Fibroblast of skin of right quadriceps (primary cell): ENCODE measurements at regions not wholly inside any gene's neighbourhood (a gene's known extent, or its start where the extent isn't known, plus 50 kb on each side); places are given as distances from the start of the nearest gene placed in this dataset.

Experiments
- DNase-seq: peaks from one replicate; pipeline ENCODE4 v3.0.0-alpha.2; 2013

DNA sequence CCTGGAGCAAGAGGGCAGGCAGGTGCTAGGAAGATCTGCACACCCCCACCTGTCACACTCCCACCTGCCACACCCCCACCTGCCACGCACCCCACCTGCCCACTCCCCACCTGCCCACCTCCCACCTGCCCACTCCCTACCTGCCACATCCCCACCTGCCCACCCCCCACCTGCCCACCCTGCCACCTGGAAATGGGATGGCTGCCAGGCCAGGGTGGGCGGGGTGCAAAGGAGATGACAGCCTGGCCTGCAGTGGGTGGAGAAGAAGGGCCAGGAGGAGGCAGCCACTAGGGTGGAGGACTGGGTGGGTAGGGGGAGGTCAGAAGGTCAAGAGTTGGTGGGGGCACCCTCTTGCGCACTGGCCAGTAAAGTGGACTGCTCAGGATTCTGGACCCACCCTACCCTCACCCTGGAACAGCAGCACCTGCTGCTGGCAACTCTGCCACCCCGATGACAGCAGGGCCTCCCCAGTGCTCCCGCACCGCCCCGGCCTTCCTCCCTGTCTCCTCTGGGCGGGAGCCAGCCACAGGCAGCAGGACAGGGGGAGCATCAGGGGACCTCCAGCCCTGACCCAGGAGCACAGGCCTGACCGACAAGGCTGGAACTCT lies 66.8 kb upstream of the NKX1-1 start:
- DNase-seq, result no peak

DNA sequence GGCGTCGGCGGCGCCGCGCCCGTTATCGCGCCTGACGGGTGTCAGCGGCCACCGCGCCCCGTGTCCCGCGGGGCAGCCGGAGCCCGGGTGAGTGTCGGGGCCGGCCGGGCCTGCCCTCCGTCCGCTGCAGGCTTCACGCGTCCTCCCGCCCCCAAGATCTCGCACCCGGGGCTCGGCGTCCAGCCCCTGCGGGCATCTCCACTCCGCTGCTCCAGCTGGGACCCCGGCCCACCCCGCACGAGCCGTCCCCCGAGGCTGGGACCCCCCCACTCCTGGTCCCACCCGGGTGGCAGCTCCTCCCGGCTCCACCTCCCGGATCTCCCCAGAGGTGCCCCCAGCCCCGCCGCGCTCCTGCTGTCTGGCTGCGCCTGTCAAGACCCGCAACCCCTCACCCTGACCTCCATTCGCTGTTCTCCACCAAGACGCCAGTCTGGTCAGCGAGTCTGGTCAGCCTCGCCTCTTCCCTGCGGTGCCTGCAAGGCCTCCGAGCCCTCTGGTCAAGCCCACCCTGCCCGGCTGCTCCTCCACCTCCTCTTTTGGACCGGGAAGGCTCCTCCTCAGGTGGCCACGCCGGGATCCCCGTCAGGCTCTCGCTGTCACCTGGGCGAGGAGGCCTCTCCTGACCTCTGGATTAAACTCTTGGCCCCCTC lies 66.0 kb upstream of the NKX1-1 start:
- no peak for DNase-seq

DNA sequence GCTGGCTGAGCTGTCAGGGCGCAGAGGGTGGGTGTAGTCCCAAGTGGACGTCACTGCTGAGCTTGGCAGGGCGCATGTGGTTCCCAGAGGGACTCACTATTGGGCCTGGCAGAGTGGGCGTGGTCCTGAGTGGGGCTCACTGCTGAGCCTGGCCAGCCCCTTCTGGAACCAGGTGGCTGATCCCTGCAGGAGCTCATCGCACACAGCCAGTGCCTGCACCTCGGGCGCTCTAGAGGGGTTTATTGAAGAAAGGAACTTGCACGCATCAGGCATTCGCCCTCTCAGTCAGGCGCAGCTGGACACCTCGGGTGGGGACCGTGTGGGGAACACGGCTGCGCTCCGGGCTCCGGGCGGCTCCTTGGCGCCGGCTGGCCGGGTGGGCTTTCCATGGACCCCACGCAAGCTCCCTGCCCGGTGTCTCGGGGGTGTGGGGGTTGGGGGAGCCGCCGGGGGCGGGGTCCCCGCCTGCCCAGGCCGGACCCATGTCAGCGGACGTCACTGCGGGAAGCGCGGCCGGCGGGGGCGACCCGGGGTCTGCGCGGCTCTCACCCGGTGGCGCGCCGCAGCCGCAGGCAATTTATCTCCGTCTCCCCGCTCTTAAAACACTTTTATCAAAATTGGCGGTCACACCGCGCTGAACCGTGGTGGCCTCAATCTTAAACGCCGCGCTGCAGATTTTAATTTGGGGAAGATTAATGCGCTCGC lies 65.4 kb upstream of the NKX1-1 start:
- DNase-seq, result no peak

DNA sequence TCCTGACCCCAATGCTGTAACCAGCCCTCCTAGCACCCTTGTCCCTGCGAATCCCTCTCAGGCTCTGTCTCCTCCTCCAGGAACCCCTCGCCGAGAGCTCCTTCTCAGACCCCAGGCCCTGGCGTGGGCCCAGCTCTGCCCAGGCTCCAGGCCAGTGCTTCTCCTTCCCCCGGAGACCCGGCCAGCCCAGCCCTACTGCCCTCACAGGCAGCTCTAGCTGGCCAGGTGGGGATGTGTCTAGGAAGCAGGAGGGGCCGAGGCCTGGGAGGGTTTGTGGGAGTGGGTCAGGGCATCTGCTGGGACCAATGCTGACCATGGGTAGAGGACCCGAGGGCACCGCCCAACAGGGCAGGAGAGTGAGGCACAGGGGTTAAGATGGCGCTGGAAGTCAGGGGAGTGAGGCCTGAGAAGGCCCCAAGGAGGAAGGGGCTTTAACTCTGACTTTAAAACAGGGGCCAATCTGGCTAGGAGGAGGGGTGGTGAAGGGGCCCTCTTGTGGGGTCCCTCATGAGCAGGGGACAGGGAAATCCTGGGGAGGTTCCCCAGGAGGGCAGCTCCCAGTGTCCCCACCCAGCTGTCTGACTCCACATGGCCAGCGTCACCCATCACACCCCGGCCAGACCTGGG lies 64.7 kb upstream of the NKX1-1 start:
- DNase-seq, result no peak

GRCh38 chr4:1470393-1470670 lies 64.1 kb upstream of the NKX1-1 start:
- no peak for DNase-seq

DNA sequence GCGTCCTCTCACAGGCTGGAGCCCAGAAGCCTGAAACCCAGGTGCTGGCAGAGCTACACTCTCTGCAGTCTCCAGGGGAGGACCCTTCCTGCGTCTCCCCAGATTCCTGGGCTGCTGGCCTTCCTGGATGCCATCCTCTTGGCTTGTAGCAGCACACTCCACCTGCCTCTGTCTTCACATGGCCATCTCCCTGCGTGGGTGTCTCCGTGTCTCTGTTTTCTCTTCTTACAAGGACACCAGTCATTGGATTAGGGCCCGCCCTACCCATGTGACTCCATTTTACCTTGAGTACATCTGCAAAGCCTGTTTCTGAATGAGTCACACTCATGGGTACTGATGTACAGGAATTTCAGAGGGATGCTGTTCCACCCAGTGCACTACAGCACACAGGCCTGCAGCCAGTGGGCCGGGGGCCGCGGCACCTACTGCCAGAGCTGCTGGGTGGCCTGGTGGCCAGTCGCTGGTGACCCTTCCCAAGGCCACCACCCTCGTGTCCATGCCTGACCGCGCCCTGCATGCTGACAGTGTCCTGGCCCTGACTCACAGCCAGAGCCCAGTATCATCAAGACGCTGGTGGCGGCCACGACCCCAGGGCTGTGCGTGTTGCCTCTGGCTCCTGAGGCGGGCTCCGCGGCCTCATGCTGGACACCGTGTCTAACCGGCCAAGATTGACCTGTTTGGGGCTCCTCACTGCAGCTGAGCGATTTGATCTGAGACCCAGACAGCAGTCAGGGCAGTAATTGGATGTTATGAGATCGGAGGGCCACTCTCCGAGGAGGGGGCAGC lies 63.6 kb upstream of the NKX1-1 start:
- DNase-seq, result no peak

GRCh38 chr4:1469043-1469442 lies 62.8 kb upstream of the NKX1-1 start:
- no peak for DNase-seq

DNA sequence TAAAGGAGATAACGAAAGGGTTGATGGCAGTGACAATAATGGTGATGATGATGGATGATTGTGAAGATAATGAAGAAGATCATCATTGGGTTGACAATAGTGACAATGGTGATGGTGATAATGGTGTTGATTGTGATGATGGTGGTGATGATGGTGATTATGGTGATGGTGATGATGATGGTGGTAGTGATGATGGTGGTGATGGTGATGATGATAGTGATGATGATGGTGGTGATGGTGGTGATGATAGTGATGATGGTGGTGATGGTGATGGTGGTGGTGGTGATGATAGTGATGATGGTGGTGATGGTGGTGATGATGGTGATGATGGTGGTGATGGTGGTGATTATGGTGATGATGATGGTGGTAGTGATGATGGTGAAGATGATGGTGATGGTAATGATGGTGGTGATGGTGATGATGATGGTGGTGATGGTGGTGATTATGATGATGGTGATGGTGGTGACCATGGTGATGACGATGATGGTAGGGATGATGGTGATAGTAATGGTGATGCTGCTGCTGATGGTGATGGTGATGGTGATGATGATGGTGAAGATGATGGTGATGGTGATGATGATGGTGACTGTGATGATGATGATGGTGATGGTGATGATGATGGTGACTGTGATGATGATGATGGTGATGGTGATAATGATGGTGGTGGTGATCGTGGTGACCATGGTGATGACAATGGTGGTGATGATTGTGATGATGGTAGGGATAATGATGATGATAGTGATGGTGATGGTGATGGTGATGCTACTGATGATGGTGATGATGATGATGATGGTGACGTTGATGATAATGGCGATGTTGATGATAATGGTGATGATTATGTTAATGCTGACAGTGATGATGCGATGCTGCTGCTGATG lies 61.6 kb upstream of the NKX1-1 start:
- DNase-seq, result no peak

DNA sequence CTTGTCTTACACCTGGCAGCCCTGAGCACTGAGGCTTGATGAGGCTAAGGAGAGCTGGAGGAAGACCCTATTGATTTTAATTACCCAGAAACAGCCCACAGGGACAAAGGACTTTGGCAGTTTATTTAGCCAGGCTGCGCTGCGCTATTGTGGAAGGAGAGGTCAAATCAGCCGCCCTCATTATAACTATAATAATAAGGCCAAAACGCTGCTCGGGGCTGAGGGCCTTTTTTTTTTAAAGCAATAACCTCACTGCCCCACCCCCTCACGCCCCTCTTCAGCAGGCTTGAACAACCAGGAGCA lies 60.6 kb upstream of the NKX1-1 start:
- no peak for DNase-seq

DNA sequence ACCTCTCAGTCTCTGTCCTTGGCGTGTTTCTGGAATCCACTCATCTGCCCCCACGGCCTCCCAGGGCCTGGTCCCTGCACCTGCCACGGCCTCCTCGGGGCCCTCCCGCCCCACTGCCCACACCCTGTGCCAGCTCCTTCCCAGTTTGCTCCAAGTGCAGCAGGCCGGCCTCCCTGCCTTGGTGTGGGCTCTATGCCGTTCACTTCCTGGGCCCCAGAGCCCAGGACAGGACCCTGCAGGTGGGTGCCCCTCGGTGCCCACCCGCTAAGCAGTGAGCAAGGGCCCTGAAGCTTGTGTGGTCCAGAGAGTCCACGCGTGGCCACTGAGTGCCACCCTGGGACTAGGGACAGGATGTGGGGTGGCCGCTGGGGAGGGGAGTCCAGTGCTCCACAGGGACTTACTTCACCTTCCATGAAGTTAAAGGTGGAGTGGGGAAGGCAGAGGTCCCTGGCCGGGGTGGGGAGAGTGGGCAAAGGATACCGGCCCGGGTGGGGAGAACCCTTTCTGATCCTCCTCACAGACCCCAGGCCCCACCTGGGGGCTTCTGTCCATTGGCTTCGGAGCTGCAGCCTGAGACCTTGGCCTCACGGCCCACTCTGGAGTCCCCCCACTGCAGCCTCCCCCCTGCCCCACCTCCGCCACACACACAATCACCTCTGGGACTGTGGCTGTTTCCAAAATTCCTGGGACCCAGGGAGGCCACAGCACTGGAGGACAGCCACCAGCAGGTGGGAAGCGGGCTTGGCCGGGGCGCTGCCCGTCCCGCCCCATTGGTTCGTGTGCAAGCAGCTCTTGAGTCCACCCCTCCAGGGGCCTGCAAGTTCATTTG lies 60.0 kb upstream of the NKX1-1 start:
- no peak for DNase-seq

DNA sequence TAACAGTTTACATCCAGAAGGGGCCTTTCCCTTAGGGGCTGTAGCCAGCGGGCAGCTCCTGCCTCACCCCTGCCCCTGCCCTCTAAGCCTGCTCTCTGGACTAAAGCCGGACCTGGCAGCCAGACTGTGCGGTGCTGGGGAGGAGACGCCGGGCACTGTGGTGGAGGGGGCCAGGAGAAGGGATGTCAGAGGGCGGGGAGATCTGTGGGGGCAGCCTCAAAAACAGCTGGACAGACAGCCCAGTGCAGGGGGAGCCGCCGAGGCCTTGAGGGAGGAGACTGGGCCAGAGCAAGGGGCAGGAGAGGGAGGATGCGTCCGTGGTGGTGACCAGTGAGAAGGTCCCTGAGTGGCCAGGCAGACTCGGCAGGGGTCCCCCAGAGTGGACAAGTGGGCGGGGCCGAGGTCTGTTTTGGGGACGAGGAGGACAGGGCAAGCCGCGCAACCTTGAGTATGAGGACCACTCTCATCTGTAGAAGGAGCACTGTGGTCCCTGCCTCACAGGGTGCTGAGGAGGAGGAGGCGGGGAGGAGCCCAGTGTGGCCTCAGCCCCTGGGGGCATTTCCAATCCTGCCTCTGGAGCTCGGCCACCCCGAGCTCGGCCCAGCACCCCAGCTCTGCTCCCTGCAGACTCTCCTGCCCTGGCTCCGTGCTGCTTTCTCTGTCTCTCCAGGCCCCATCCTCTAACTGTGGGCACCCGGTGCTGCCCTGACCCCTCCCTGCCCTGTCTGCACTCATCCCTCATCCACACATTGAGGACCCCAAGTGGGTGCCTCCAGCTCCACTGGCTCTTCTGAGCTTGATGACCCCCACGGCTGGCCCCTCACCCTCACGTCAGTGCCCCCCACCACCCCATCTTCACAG lies 59.2 kb upstream of the NKX1-1 start:
- no peak for DNase-seq

DNA sequence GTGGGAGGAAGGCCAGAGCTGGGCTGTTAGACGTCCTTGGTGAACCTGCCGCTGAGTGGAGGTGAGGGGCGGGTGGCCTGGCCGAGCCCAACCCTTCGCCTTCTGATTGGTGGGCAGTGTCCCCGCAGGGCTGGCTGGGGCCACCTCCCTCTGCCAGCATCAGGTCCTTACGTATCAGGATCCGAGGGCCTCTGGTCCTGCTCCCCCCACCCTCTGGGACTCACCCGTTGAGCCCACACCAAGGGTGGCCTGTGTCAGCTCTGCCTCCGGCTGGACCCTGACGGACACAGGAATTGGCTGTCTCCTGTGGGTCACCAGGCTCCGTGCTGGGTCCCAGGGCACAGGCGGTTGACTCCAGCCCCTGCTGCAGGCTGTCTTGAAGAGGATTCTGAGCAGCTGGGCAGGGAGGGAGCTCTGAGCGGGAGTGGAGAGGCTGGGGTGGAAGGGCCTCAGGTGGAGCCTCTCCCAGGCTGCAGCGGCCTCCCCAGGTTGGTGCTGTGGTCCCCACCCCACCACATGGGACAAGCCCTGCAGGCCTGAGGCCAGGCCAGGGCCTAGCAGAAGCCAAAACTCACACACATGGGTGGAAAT lies 58.4 kb upstream of the NKX1-1 start:
- no peak for DNase-seq

GRCh38 chr4:1463927-1464540 lies 57.8 kb upstream of the NKX1-1 start:
- DNase-seq, result no peak

DNA sequence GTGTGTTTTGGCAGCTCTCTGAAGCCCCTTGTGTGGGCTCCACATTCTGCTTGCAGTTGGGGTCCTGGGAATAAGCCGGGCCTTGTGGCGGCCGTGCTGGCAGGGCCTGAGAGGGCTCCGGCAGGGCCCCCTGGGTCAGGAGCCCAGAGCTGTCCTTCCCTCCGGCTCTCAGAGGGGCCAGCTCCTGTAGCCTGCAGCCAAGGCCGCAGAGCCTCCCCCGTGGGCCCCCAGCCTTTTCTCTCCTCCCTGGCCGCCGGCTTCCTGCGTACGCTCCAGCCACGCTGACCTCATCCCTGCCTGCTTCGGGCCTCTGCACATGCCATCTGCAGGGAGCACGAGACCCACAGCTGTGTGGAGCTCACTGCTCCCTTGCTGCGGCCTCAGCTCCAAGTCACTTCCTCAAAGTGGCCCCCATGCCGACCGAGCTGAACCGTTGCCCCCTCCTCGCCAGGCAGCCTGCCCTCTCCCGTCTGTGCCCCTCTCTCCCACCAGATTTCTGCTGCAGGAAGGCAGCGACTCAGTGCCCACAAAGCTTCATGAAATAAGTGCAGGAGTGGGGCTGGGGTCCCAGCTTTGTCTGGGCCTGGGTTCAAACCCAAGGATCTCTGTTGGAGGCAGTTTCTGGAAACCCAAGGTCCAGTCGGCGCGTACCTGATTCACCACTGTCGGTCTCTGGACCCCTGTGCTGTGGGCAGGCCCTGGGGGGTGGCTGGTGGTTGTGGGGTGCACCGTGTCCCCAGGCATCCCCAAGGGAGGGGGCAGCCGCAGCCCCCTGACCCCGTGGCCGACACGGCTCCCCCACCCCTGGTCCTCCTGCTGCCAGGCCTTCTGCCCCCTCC lies 57.1 kb upstream of the NKX1-1 start:
- DNase-seq, result no peak

DNA sequence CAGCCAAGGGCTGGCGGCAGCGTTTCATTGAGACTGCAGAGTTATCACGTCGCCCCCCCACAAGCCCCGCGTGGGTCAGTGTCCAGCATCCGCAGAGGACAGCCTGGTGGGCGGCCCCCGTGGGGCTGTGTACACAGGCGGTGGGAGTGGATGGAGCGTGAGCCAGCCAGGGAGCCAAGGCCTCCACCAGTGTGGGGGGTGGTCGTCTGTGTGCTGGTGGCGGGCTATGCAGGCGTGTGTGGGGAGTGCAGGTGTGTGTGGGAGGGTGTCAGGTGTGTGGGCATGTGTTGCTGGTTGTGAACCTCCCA lies 56.5 kb upstream of the NKX1-1 start:
- no peak for DNase-seq

DNA sequence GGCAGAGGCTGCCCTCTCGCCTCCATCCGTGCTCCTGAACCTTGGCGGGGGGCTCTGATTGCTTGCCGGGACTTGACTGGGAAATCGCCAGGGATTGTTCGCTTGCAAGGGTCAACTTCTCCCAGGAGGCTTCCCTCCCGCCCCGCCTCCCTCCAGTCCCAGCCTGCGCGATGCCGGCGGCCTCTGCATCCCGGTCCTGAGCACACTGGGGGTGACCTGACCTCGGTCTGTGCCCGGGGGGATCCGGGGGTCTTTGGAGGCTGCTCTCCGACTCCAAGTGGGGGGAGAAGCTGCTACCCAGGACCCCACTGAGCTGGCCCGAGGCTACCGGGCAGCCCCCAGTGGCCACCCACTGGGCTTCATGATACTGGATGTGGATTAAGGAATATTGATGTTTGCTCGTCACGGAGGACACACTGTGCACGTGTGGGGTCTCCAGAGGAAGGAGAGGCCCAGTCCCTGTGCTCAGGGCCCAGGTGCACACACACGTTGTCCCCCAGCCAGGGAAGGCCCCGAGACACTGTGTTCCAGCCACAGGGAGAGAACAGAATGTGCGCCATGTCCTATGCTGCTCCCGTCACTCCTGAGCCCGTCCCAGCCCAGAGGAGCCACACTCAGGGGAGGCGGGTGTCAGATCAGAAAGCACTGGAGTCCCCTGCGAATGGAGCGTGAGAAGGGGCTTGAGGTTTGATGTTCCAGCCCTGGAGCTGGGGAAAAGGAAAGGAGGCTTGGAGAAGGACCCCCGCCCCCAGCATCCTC lies 55.9 kb upstream of the NKX1-1 start:
- no peak for DNase-seq

DNA sequence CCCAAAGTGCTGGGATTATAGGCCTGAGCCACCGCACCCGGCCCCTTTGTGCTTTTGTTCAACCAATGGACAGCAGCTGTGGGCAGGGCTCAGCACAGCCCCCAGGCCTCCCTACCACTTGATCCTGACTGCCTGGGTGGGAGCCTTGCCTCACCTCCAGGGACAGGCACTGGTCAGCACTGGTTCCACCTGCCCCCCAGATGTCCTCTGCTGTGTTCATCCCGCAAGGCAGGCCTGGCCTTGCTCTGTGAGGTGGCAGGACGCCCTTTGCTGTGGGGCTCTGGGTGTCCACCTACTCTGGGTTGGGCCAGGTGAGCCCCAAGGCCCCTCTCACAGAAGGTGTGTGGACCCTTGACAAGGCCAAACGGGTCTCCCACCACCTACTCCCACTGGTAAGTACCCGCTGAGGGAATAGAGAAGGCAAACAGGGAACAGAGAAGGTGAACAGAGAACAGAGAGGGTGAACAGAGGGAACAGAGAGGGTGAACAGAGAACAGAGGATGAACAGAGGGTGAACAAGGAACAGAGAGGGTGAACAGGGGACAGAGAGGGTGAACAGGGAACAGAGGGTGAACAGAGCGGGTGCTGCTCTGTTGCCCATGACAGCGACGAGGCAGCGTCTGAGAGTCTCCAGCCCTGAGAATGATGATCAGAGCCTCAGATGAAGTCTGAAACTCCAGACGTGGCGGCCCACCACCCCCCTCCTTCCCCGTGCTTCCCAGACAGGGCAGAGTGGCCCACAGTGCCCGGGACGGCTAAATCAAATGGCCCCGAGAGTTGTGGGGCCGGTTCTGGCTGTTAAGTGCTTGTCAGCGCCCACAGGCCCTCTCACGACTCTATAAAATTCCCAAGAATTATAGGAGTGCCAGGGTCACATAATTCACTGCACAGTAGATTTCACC lies 55.0 kb upstream of the NKX1-1 start:
- no peak for DNase-seq
